ENCODE measurements at regions not wholly inside any gene's neighbourhood (a gene's known extent, or its start where the extent isn't known, plus 50 kb on each side); places are given as distances from the start of the nearest gene placed in this dataset.

- H3K4me1 ChIP-seq (ENCODE audit: control insufficient read depth, insufficient read depth, low read length) = no peaks in the 10 kb centered on the region
- DNase-seq = no peak
- H2BK20ac ChIP-seq (ENCODE audit: low read depth, low read length) = no peak overlapping the region
- 58% methylated on average over 2 of the region's 5 CpGs; no CpG with 5 or more reads in 1 of the 2 experiments for WGBS, 2 experiments (ENCODE audit: extremely low coverage in 2 of 2, insufficient read length in 1 of 2)
- dilution Hi-C loops (cut with HindIII; ENCODE audit: low sequenced_read_pairs, unreplicated experiment) (no loop called here), in situ Hi-C loops (cut with MboI; ENCODE audit: low sequenced_read_pairs) (no loop called here), intact Hi-C loops (cut with micrococcal nuclease) (no loop called here)
- no peak overlapping the region for H4K8ac ChIP-seq (ENCODE audit: low read depth in 2 of 2, low read length in 2 of 2)
- H3K56ac ChIP-seq (ENCODE audit: extremely low read depth, insufficient read depth, low read length) = no peak overlapping the region
- H2AK9ac ChIP-seq (replicated peaks; ENCODE audit: low read depth, low read length, poor library complexity) = no peak overlapping the region
- H3K4me3 ChIP-seq (ENCODE audit: insufficient read depth, low read depth, low read length) = no peak overlapping the region
- H4K20me1 ChIP-seq (ENCODE audit: insufficient read depth, low read length) = no peaks in the 10 kb centered on the region
- no peak overlapping the region for H2AK5ac ChIP-seq (ENCODE audit: low read depth, low read length)
- no peak overlapping the region for H3K4me2 ChIP-seq (ENCODE audit: low read depth, low read length)
- ChIA-PET CTCF (no interaction called here), POLR2A (ENCODE audit: unreplicated experiment) (no interaction called here)
- H2BK5ac ChIP-seq (ENCODE audit: low read depth, low read length, poor library complexity, severe bottlenecking) = no peak overlapping the region
- no peak overlapping the region for H2AFZ ChIP-seq (replicated peaks; ENCODE audit: low read length, poor library complexity)
- H3K14ac ChIP-seq (replicated peaks; ENCODE audit: low read depth, low read length) = no peak overlapping the region
- H3K79me1 ChIP-seq (ENCODE audit: low read depth in 1 of 2, low read length in 2 of 2) = no peaks in the 10 kb centered on the region
- no peaks in the 10 kb centered on the region for H3K36me3 ChIP-seq (ENCODE audit: control insufficient read depth, insufficient read depth, low read length)
- no peak overlapping the region for H3K9ac ChIP-seq (ENCODE audit: low read depth, low read length)
- H4K5ac ChIP-seq (ENCODE audit: low read depth, low read length) = no peak overlapping the region
- no peak overlapping the region for H3K23ac ChIP-seq (ENCODE audit: low read depth, low read length)
- no peak overlapping the region for H2BK15ac ChIP-seq (ENCODE audit: low read depth, low read length)
- no peak overlapping the region for H2BK120ac ChIP-seq (ENCODE audit: low read depth, low read length)
- H3K27me3 ChIP-seq (ENCODE audit: control insufficient read depth, insufficient read depth, low read length) = no peaks in the 10 kb centered on the region
- H3K4ac ChIP-seq (ENCODE audit: low read depth, low read length) = no peak overlapping the region
- no peak for ATAC-seq (ENCODE audit: low read depth)
- H3K9me1 ChIP-seq (ENCODE audit: insufficient read depth, low read length) = no peaks in the 10 kb centered on the region
- no peak overlapping the region for H3K18ac ChIP-seq (ENCODE audit: low read depth, low read length)
- H4K91ac ChIP-seq (ENCODE audit: insufficient read depth, low read depth, low read length) = no peak overlapping the region
- no peak for TF ChIP-seq RFX5 (IDR thresholded peaks at IDR 0.05; ENCODE audit: low read depth, low read length)
- no peak for TF ChIP-seq SMC3 (IDR thresholded peaks at IDR 0.05; ENCODE audit: low read depth, low read length)
- no peak for TF ChIP-seq BHLHE40 (IDR thresholded peaks at IDR 0.05; ENCODE audit: low read depth, low read length)
- no peak for TF ChIP-seq MXI1 (IDR thresholded peaks at IDR 0.05; ENCODE audit: borderline replicate concordance, low read depth, low read length)
- no peak for TF ChIP-seq CEBPB (IDR thresholded peaks at IDR 0.05; ENCODE audit: low read depth, low read length)
- TF ChIP-seq FOS (IDR thresholded peaks at IDR 0.05; ENCODE audit: low read depth, low read length) = no peak
- TF ChIP-seq RCOR1 (IDR thresholded peaks at IDR 0.05; ENCODE audit: insufficient replicate concordance, low read length) = no peak
- TF ChIP-seq MAZ (IDR thresholded peaks at IDR 0.05; ENCODE audit: borderline replicate concordance, low read depth, low read length) = no peak
- TF ChIP-seq RAD21 (IDR thresholded peaks at IDR 0.05; ENCODE audit: low read length) = no peak
- no peak for TF ChIP-seq POLR2A (IDR thresholded peaks at IDR 0.05; ENCODE audit: low read depth, low read length)
- TF ChIP-seq ELK1 (IDR thresholded peaks at IDR 0.05; ENCODE audit: borderline replicate concordance, low read depth, low read length) = no peak
- no peak for TF ChIP-seq CHD1 (IDR thresholded peaks at IDR 0.05; ENCODE audit: low read depth, low read length)
- H3K27ac ChIP-seq (ENCODE audit: insufficient read depth, low read length) = no peak overlapping the region
- H3K9me3 ChIP-seq (ENCODE audit: control insufficient read depth, insufficient read depth, low read length) = peaks cover 7% of the 10 kb centered on the region
- BruUV-seq (replicated peaks) = no TSS peak
These were observed 123.5 kb upstream of the SHH start for GRCh38 chr7:155935726-155936125.
